GM19035 (cell line): ENCODE measurements at regions not wholly inside any gene's neighbourhood (a gene's known extent, or its start where the extent isn't known, plus 50 kb on each side); places are given as distances from the start of the nearest gene placed in this dataset.

Experiments used
- ATAC-seq: cut with Tn5 transposase; IDR thresholded peaks from one replicate; pipeline ENCODE4 v1.9.1; 2021; ENCODE audit not compliant: unreplicated experiment

- no peak for ATAC-seq
Measured at GRCh38 chr2:122899614-122900013, 1125.5 kb upstream of the CNTNAP5 start.

- ATAC-seq = no peak
Measured at GRCh38 chr2:122905431-122905830, 1119.7 kb upstream of the CNTNAP5 start.

- no peak for ATAC-seq
Measured at GRCh38 chr2:122908159-122908558, 1116.9 kb upstream of the CNTNAP5 start.

- ATAC-seq = no peak
Measured at GRCh38 chr2:122927197-122927596, 1097.9 kb upstream of the CNTNAP5 start.

GRCh38 chr2:122927710-122928557, 1097.2 kb upstream of the CNTNAP5 start:
- no peak for ATAC-seq

GRCh38 chr2:122929347-122929746, 1095.7 kb upstream of the CNTNAP5 start:
- ATAC-seq = no peak

GRCh38 chr2:122935506-122935905, 1089.6 kb upstream of the CNTNAP5 start:
- ATAC-seq = no peak

- no peak for ATAC-seq
Measured at GRCh38 chr2:122939796-122940195, 1085.3 kb upstream of the CNTNAP5 start.

GRCh38 chr2:122949523-122949922, 1075.6 kb upstream of the CNTNAP5 start:
- ATAC-seq = no peak

- ATAC-seq = no peak
Measured at GRCh38 chr2:122955776-122956175, 1069.3 kb upstream of the CNTNAP5 start.

- ATAC-seq = no peak
Measured at GRCh38 chr2:122960759-122961641, 1064.1 kb upstream of the CNTNAP5 start.

- no peak for ATAC-seq
Measured at GRCh38 chr2:122966461-122966860, 1058.6 kb upstream of the CNTNAP5 start.

GRCh38 chr2:122977580-122977979, 1047.5 kb upstream of the CNTNAP5 start:
- ATAC-seq = no peak

- no peak for ATAC-seq
Measured at GRCh38 chr2:122980671-122981070, 1044.4 kb upstream of the CNTNAP5 start.

GRCh38 chr2:122982936-122983335, 1042.2 kb upstream of the CNTNAP5 start:
- ATAC-seq = no peak

GRCh38 chr2:122988395-122989221, 1036.5 kb upstream of the CNTNAP5 start:
- ATAC-seq = no peak

- no peak for ATAC-seq
Measured at GRCh38 chr2:122993592-122993991, 1031.5 kb upstream of the CNTNAP5 start.

- no peak for ATAC-seq
Measured at GRCh38 chr2:122999258-122999657, 1025.8 kb upstream of the CNTNAP5 start.

GRCh38 chr2:122999821-123000220, 1025.3 kb upstream of the CNTNAP5 start:
- no peak for ATAC-seq

- ATAC-seq = no peak
Measured at GRCh38 chr2:123002660-123003248, 1022.3 kb upstream of the CNTNAP5 start.

GRCh38 chr2:123015186-123015585, 1009.9 kb upstream of the CNTNAP5 start:
- no peak for ATAC-seq
